ENCODE measurements at regions not wholly inside any gene's neighbourhood (a gene's known extent, or its start where the extent isn't known, plus 50 kb on each side); places are given as distances from the start of the nearest gene placed in this dataset.

- TF ChIP-seq CTCF (IDR thresholded peaks at IDR 0.05) (no peak), BHLHE40 (IDR thresholded peaks at IDR 0.05; ENCODE audit: low read depth, low read length) (no peak), NR3C1 (IDR thresholded peaks at IDR 0.05) (no peak), MYC (IDR thresholded peaks at IDR 0.05; ENCODE audit: borderline replicate concordance, low read length) (no peak), RFX5 (IDR thresholded peaks at IDR 0.05) (no peak), CEBPB (IDR thresholded peaks at IDR 0.05) (no peak), RNF2 (IDR thresholded peaks at IDR 0.05; ENCODE audit: borderline replicate concordance, low read depth) (no peak), FOSL2 (IDR thresholded peaks at IDR 0.05) (no peak), FOSL2 (CRISPR knock-in tag; IDR thresholded peaks at IDR 0.05) (no peak), EHMT2 (IDR thresholded peaks at IDR 0.05; ENCODE audit: low read depth) (no peak)
Observed at GRCh38 chr3:4119119-4119518, 184.1 kb upstream of the SETMAR start.

Measured in A549 (cell line).